ENCODE measurements at regions not wholly inside any gene's neighbourhood (a gene's known extent, or its start where the extent isn't known, plus 50 kb on each side); places are given as distances from the start of the nearest gene placed in this dataset.

DNA sequence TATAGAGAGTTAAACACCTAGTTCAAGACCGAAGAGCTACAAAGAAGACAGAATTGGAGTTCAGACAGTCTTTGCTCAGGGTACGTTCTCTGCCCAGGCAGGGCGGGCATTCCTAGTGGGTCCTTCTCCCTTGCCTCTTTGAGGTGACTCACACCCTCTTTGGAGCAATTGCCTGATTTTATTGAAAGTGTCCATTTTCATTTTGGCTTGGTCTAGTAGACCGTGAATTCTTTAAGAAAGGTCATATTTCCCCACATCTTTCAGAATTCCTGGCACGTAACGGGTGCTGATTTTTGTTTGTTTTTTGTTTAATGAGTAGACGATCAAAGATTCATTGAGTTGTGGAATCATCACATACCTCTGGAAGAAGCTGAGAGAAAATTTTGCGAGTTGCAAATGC, 871.5 kb downstream of the RNF144A start:
- DNase-seq (ENCODE audit: low read depth in 2 of 2, low spot score in 1 of 2) = no peak

DNA sequence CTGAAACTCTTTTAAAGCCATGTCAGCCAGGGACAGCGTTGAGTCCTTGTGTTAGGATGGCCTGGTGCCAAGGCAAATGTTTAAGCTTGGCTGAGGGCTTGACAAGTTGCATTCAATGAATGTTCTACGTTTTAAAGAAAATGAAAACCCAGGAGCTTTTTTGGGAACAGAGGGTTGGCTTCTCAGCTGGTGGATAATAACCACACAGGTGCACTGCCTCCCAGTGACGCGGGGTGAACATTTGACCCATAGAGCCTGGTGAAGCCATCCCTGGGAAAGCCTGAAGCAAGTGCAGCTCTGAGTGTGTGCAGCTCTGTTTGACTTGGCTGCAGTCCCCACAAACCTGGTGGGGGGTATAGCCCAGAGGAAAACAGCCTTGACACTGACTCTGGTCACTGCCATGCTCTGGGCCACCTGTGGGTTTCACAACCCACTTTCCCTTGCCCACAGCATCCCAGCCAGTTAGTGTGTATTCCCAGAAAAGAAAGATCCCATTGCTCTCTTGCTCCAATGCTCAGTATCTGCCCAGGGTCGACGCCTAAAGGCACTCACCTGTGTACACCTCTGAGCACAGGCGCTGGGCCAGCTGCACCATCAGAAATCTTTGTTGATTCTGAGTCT, 874.9 kb downstream of the RNF144A start:
- DNase-seq (ENCODE audit: low read depth in 2 of 2, low spot score in 1 of 2) = no peak

GRCh38 chr2:7795778-7796563, 878.8 kb downstream of the RNF144A start:
- DNase-seq (ENCODE audit: low read depth in 2 of 2, low spot score in 1 of 2) = no peak

DNA sequence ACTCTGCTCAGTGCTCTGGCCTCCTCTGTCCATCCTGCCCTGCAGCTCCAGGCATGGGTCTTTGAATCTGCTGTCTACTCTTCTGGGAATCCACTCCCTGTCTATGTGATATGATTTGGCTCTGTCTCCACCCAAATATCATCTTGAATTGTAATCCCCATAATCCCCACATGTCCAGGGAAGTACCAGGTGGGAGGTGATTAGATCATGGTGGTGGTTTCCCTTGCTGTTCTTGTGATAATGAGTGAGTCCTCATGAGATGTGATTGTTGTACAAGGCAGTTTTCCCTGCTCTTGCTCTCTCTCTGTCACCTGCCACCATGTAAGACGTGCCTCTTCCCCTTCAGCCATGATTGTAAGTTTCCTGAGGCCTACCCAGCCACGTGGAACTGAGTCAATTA, 881.8 kb upstream of the ID2 start:
- DNase-seq (ENCODE audit: low read depth in 2 of 2, low spot score in 1 of 2) = no peak

DNA sequence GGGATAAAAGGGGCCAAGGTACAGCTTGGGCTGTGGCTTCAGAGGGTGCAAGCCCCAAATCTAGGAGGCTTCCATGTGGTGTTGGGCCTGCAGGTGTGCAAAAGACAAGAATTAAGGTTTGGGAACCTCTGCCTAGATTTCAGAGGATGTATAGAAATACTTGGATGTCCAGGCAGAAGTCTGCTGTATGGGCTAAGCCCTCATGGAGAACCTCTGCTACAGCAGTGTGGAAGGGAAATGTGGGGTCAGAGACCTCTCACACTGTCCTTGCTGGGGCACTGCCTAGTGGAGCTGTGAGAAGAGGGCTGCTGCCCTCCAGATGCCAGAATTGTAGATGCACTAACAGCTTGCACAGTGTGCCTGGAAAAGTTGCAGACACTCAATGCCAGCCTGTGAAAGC, 880.6 kb upstream of the ID2 start:
- DNase-seq (ENCODE audit: low read depth in 2 of 2, low spot score in 1 of 2) = no peak

GRCh38 chr2:7803515-7803914, 878.3 kb upstream of the ID2 start:
- no peak for DNase-seq (ENCODE audit: low read depth in 2 of 2, low spot score in 1 of 2)

DNA sequence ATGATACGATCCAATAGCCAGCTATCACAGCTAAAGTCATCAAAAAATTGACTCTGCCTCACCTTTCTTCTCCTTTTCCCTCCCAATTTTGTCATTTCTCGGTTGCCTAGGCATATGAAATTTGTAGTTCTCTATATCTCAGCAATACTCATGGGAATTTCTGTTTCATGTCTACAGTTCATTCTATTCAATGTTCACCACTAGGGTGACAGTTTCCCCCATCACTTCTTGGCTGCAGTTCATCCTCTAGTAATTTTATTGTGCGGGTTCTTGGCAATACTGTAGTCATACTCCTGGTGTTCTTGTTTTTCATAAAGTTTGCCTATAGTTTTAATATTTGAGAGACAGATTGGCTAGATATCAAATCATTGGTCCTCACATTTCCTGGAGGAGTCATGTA, 872.2 kb upstream of the ID2 start:
- no peak for DNase-seq (ENCODE audit: low read depth in 2 of 2, low spot score in 1 of 2)

DNA sequence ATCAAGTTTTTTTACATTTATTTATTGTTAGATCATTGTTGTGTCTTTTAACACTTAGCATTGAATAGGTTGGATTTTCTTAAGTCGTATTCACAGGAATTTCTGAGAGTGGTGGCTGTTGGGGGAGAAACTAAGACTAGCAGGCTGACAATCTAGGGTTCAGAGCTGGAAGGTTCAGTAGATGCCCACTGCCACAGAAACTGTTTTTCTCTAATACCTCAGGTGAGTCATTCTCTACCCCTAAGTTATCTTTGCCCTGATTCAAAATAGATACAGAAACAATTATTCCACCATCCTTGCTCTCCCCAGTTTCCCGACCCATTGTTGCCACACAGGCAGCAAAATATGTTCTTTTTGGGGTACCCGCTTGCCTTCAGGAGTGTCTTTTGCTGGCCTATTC, 870.8 kb upstream of the ID2 start:
- no peak for DNase-seq (ENCODE audit: low read depth in 2 of 2, low spot score in 1 of 2)

DNA sequence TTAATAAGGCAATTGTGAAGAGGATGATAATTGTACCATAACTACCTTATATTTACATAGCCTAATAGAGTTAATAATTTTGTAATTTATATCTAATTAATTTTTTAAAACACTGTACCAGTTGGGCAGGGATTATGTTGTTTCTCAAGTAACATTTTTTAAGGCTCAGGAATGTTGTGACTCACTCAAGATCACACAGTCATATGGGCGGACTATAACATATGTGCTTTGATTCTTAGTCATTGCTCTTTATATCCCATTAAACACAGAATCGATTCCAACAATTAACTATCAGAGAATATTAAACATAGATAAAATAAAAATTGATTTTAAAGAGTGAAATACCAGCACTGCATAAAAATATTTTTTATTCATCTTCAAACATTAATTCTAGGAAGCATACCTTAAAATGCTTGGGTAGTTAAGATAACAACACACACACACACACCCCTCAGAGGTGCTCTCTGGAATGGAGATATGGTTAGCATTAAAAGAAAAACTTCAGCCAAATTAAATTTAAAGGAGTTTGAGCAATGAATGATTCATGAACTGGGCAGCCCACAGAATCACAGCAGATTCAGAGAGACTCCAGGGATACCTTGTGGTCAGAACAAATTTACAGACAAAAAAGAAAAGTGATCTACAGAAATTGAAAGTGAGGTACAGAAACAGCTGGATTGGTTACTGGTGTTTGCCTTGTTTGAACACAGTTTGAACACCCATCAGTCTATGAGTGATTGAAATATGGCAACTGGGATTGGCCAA, 869.4 kb upstream of the ID2 start:
- DNase-seq (ENCODE audit: low read depth in 2 of 2, low spot score in 1 of 2) = no peak

DNA sequence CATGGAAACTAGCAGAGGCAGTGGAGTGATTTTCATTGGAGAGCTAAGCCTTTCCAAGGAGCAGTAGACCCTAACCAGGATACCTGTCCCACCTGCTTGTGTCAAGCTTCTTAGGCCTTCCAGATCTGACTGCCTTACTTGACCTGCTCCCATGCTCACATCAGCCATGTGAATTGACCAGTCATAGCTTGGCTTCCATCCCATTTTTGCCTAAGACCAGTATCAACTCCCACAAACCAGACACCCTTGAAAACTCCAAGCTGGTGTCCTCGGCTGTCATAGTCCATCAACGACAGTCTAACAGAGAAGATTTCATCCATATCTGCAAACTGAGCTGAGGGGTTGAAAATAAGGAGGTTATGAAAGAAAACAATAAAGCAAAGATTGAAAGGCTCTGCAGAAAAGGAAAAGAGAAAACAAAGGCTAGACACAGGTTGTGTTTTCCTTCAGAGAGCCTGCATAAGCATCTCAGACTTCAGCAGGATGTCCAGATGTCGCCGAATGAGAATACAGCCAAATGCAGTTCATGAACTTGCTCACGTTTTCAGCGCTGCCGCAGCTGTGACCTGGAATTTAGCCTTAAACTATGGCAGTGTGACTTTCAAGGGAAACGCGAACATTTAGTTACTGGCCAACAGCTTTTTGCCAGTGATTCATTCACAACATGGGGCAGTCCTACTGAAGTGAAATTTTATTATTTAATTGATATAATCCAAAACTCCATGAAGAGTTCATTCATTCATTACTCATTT, 868.1 kb upstream of the ID2 start:
- no peak for DNase-seq (ENCODE audit: low read depth in 2 of 2, low spot score in 1 of 2)

- DNase-seq (ENCODE audit: low read depth in 2 of 2, low spot score in 1 of 2) = no peak
These were observed 866.1 kb upstream of the ID2 start for GRCh38 chr2:7815726-7816125.

- DNase-seq (ENCODE audit: low read depth in 2 of 2, low spot score in 1 of 2) = no peak
These were observed 865.6 kb upstream of the ID2 start for GRCh38 chr2:7816233-7816632.

- DNase-seq (ENCODE audit: low read depth in 2 of 2, low spot score in 1 of 2) = no peak
These were observed 864.9 kb upstream of the ID2 start for GRCh38 chr2:7816944-7817343.

- DNase-seq (ENCODE audit: low read depth in 2 of 2, low spot score in 1 of 2) = no peak
These were observed 862.5 kb upstream of the ID2 start for GRCh38 chr2:7819316-7819715.

GRCh38 chr2:7819850-7820249, 862.0 kb upstream of the ID2 start:
- DNase-seq (ENCODE audit: low read depth in 2 of 2, low spot score in 1 of 2) = no peak

DNA sequence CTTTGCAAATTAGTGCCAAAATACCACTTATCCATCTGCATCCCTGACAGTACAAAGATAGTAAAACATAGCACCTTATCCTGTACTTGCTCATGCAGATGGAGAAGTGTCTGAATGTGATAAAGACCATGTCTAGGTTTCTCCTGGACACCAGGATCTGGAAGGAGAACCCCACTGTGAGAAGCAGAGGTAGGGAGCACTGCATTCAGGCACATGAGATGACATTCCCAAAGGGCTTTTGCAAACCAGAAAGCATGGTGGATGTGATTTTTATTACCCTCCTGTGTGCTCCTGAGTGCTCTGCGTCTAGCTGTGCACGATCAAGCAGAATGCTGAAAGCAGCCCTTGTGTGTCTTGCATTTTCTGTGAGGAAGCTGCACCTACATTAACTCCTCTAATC, 857.6 kb upstream of the ID2 start:
- no peak for DNase-seq (ENCODE audit: low read depth in 2 of 2, low spot score in 1 of 2)

- no peak for DNase-seq (ENCODE audit: low read depth in 2 of 2, low spot score in 1 of 2)
These were observed 856.1 kb upstream of the ID2 start for GRCh38 chr2:7825591-7826312.

- no peak for DNase-seq (ENCODE audit: low read depth in 2 of 2, low spot score in 1 of 2)
These were observed 855.2 kb upstream of the ID2 start for GRCh38 chr2:7826656-7827055.

DNA sequence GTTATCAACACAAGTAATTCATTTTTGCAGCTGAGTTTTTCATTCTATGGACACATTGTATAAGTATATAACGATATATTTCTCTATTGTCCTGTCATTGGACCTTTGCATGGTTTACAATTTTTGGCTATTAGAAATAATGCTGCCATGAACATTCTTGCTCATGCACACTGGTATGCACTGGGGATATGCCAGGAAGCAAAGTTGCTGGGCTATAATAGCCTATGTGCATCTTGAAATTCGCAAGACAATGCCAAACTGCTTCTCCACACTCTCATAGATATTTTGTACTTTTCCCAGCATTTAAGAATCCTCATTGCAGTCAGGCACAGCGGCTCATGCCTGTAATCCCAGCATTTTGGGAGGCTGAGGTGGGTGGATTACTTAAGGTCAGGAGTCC, 852.6 kb upstream of the ID2 start:
- no peak for DNase-seq (ENCODE audit: low read depth in 2 of 2, low spot score in 1 of 2)

DNA sequence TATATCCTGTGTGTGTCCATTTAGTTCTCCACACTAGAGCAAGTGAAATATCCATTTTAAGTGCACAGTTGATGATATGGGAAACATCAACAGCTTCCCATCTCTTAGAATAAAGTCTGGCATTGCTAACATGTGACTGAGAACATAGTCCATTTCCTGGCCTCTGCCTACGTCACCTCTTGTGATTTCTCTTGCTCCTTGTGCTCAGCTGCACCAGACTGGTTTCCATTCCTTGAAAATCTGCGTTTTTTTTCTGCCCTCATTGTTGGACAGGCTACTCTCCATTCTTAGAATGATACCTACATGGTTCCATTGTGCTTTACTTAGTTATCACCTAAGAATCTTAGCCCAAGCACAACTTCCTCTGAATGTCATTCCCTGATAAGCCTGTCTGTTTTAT, 851.2 kb upstream of the ID2 start:
- DNase-seq (ENCODE audit: low read depth in 2 of 2, low spot score in 1 of 2) = no peak

GRCh38 chr2:7835151-7835550, 846.7 kb upstream of the ID2 start:
- no peak for DNase-seq (ENCODE audit: low read depth in 2 of 2, low spot score in 1 of 2)
